B cell (primary cell): ENCODE measurements at regions not wholly inside any gene's neighbourhood (a gene's known extent, or its start where the extent isn't known, plus 50 kb on each side); places are given as distances from the start of the nearest gene placed in this dataset.

Source experiments
- ATAC-seq: fragments of 200-7000 bp; cut with Tn5 transposase; one replicate; pipeline ENCODE4 v1.10.0; 2021; ENCODE audit warnings: low read depth, mild to moderate bottlenecking, moderate number of reproducible peaks, moderate library complexity
- CTCF ChIA-PET: fragments of 350-600 bp; sonication (Branson Sonifier 250); formaldehyde crosslinking; loops from one replicate; lab custom pipeline; 2021; ENCODE audit warnings: antibody characterized with exemption, inconsistent platforms; lab: Charles Lee
- POLR2A ChIA-PET: fragments of 350-600 bp; sonication (Branson Sonifier 250); formaldehyde crosslinking; loops from one replicate; lab custom pipeline; 2021; ENCODE audit warnings: antibody characterized with exemption; lab: Charles Lee
- DNase-seq: peaks from one replicate; pipeline ENCODE4 v3.0.0; 2013
- H2AFZ ChIP-seq: 2 replicates; pipeline ENCODE4 v1.6.1; 2012; ENCODE audit warnings: mild to moderate bottlenecking, low read depth, low read length; ENCODE audit not compliant: insufficient read depth, poor library complexity, severe bottlenecking
- H3K27ac ChIP-seq, 2 donors: 1 replicate in 1 of 2; 2 replicates in 1 of 2; pipeline ENCODE4 v1.5.1; 2012 to 2013; ENCODE audit warnings: low read length in 2 of 2, mild to moderate bottlenecking in 2 of 2, moderate library complexity in 1 of 2
- H3K27me3 ChIP-seq, 4 experiments: fragments of 200-600 bp in 1 of 4; sonication (generic) in 1 of 4; replicated peaks in 1 of 4; 1 replicate in 2 of 4; 2 replicates in 2 of 4; pipeline versions ENCODE4 v1.6.1 to v1.7.0; 2013 to 2016; ENCODE audit warnings: low read length in 3 of 4, mild to moderate bottlenecking in 2 of 4, mixed read lengths in 1 of 4, moderate library complexity in 1 of 4; ENCODE audit not compliant: insufficient read depth in 4 of 4, control insufficient read depth in 3 of 4; ENCODE audit errors: control extremely low read depth in 1 of 4
- H3K36me3 ChIP-seq, 2 experiments: replicated peaks in 1 of 2; 1 replicate in 1 of 2; 2 replicates in 1 of 2; pipeline versions ENCODE4 v1.6.1 to v1.7.1; 2013; ENCODE audit warnings: low read length in 1 of 2; ENCODE audit not compliant: insufficient read depth in 2 of 2, control insufficient read depth in 1 of 2; ENCODE audit errors: control extremely low read depth in 1 of 2, extremely low read depth in 1 of 2
- H3K4me1 ChIP-seq, 2 donors: fragments of 200-600 bp in 1 of 2; sonication (generic) in 1 of 2; 1 replicate in 1 of 2; 2 replicates in 1 of 2; pipeline versions ENCODE4 v1.5.1 to v1.6.1; 2013 to 2017; ENCODE audit warnings: low read length in 2 of 2; ENCODE audit not compliant: control insufficient read depth in 2 of 2, insufficient read depth in 2 of 2
- H3K4me2 ChIP-seq: replicated peaks from 2 replicates; pipeline ENCODE3; 2012; ENCODE audit warnings: mild to moderate bottlenecking, low read depth, low read length; ENCODE audit not compliant: poor library complexity, severe bottlenecking
- H3K4me3 ChIP-seq, 5 experiments: fragments of 200-600 bp in 1 of 5; sonication (generic) in 1 of 5; 1 replicate in 3 of 5; 2 replicates in 2 of 5; pipeline versions ENCODE4 v1.5.1 to v1.7.0; 2011 to 2016; ENCODE audit warnings: low read length in 4 of 5, mild to moderate bottlenecking in 4 of 5, low read depth in 2 of 5, control low read depth in 1 of 5, moderate library complexity in 1 of 5; ENCODE audit not compliant: insufficient read depth in 1 of 5; ENCODE audit errors: control extremely low read depth in 1 of 5, extremely low read depth in 1 of 5
- H3K79me2 ChIP-seq: fragments of 200-600 bp; sonication (generic); one replicate; pipeline ENCODE4 v1.6.0; 2016; ENCODE audit warnings: low read length; ENCODE audit not compliant: control insufficient read depth, insufficient read depth
- H3K9ac ChIP-seq: fragments of 200-600 bp; sonication (generic); 2 replicates; pipeline ENCODE4 v1.6.1; 2017; ENCODE audit warnings: mild to moderate bottlenecking, low read length, moderate library complexity
- H3K9me3 ChIP-seq, 3 donors: one replicate each; pipeline versions ENCODE4 v1.6.1 to v1.7.1; 2013; ENCODE audit warnings: low read length in 2 of 3; ENCODE audit not compliant: control insufficient read depth in 2 of 3, insufficient read depth in 1 of 3; ENCODE audit errors: control extremely low read depth in 1 of 3
- H4K20me1 ChIP-seq: 2 replicates; pipeline ENCODE4 v1.6.0; 2012; ENCODE audit warnings: mild to moderate bottlenecking, low read length; ENCODE audit not compliant: insufficient read depth, control insufficient read depth, poor library complexity, severe bottlenecking
- H3K27ac Mint-ChIP-seq: one replicate; pipeline ENCODE4 v1.8.0; 2021; ENCODE audit warnings: mixed read lengths
- H3K27me3 Mint-ChIP-seq: one replicate; pipeline ENCODE4 v1.8.0; 2021; ENCODE audit warnings: mixed read lengths
- H3K4me1 Mint-ChIP-seq: one replicate; pipeline ENCODE4 v1.8.0; 2021; ENCODE audit warnings: mixed read lengths
- H3K4me3 Mint-ChIP-seq: one replicate; pipeline ENCODE4 v1.8.0; 2021; ENCODE audit warnings: mixed read lengths
- H3K9me3 Mint-ChIP-seq: one replicate; pipeline ENCODE4 v1.8.0; 2022; ENCODE audit warnings: mixed read lengths; ENCODE audit not compliant: insufficient read depth
- CTCF ChIP-seq: fragments of 200-600 bp; IDR thresholded peaks from one replicate; pipeline ENCODE4 v1.8.0; 2022; ENCODE audit warnings: antibody characterized with exemption, mild to moderate bottlenecking
- EZH2 ChIP-seq: IDR thresholded peaks from 2 replicates; pipeline ENCODE4 v1.6.1; 2012; ENCODE audit warnings: borderline replicate concordance, low read depth, mild to moderate bottlenecking, moderate library complexity, low read length; ENCODE audit not compliant: insufficient read depth, poor library complexity, severe bottlenecking
- WGBS: methylation state at CpG from one replicate; pipeline ENCODE4 v1.1.5; 2013; ENCODE audit warnings: missing lambda C conversion rate; ENCODE audit not compliant: insufficient coverage; 5-methylcytosine and 5-hydroxymethylcytosine counted together
- intact Hi-C: fragments of 100-400 bp; cut with micrococcal nuclease; formaldehyde crosslinking; loops from one replicate; pipeline ENCODE4 v1.10.0; 2022

GRCh38 chr2:114046866-114047435 is 157.1 kb downstream of the ACTR3 start:
- H2AFZ ChIP-seq: no peak overlapping the region
- H4K20me1 ChIP-seq: no peaks in the 10 kb centered on the region
- ChIA-PET POLR2A (no interaction called here), CTCF (no interaction called here)
- Mint-ChIP-seq H3K27me3 (peaks cover 16% of the 10 kb centered on the region), H3K9me3 (no peaks in the 10 kb centered on the region), H3K4me3 (no peak overlapping the region), H3K4me1 (no peaks in the 10 kb centered on the region), H3K27ac (no peak overlapping the region)
- H3K79me2 ChIP-seq: no peaks in the 10 kb centered on the region
- no peaks in the 10 kb centered on the region for H3K36me3 ChIP-seq
- no peak overlapping the region for H3K27ac ChIP-seq
- intact Hi-C loops: no loop called here
- H3K4me3 ChIP-seq: no peak overlapping the region
- TF ChIP-seq CTCF (no peak), EZH2 (no peak)
- H3K27me3 ChIP-seq: no peaks in the 10 kb centered on the region
- no peak overlapping the region for H3K9ac ChIP-seq
- H3K4me1 ChIP-seq: no peaks in the 10 kb centered on the region
- H3K9me3 ChIP-seq: no peaks in the 10 kb centered on the region
- 97% methylated on average over 3 of the region's 3 CpGs for WGBS
- ATAC-seq (no peak), DNase-seq (no peak)
- no peak overlapping the region for H3K4me2 ChIP-seq

GRCh38 chr2:114049280-114049679 is 159.4 kb downstream of the ACTR3 start:
- ChIA-PET CTCF (no interaction called here), POLR2A (no interaction called here)
- no peaks in the 10 kb centered on the region for H3K9me3 Mint-ChIP-seq
- H3K4me3 Mint-ChIP-seq: no peak overlapping the region
- no peak overlapping the region for H2AFZ ChIP-seq
- no peaks in the 10 kb centered on the region for H3K4me1 ChIP-seq
- no peaks in the 10 kb centered on the region for H3K36me3 ChIP-seq
- no peaks in the 10 kb centered on the region for H3K79me2 ChIP-seq
- H3K9ac ChIP-seq: no peak overlapping the region
- no peak overlapping the region for H3K4me3 ChIP-seq
- no peak overlapping the region for H3K27ac ChIP-seq
- peaks cover 20% of the 10 kb centered on the region for H3K27me3 Mint-ChIP-seq
- H4K20me1 ChIP-seq: no peaks in the 10 kb centered on the region
- DNase-seq (no peak), ATAC-seq (no peak)
- no peaks in the 10 kb centered on the region for H3K9me3 ChIP-seq
- TF ChIP-seq CTCF (no peak), EZH2 (no peak)
- H3K27ac Mint-ChIP-seq: no peak overlapping the region
- intact Hi-C loops: no loop called here
- WGBS: 86% methylated on average over 2 of the region's 4 CpGs
- peaks cover 0 to 4% (median 0%) of the 10 kb centered on the region in 4 experiments for H3K27me3 ChIP-seq
- no peak overlapping the region for H3K4me2 ChIP-seq
- H3K4me1 Mint-ChIP-seq: no peaks in the 10 kb centered on the region
